HG03060 (cell line): ENCODE measurements at regions not wholly inside any gene's neighbourhood (a gene's known extent, or its start where the extent isn't known, plus 50 kb on each side); places are given as distances from the start of the nearest gene placed in this dataset.
"Not testable (repeated sequence)": the region's sequence is repeated elsewhere in the genome, so short reads cannot be mapped to it uniquely, and the experiment has no call there.

ENCODE experiments used
- ATAC-seq: cut with Tn5 transposase; IDR thresholded peaks from one replicate; pipeline ENCODE4 v1.9.1; 2021; ENCODE audit warnings: low read depth, moderate number of reproducible peaks; ENCODE audit not compliant: unreplicated experiment

DNA sequence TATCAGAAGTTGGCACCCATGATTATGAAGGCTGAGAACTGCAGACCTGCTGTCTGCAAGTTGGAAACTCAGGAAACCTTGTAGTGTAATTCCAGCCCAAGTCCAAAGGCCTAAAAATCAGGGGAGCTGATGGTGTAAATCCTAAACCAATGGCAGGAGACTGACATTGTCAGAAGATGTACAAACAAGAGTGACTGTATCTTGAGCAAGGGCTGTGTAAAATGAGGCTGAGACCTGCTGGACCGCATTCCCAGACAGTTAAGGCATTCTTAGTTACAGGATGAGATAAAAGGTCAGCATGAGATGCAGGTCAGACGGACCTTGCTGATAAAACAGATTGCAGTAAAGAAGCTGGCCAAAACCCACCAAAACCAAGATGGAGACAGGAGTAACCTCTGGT, 147.7 kb downstream of the COG6 start:
- no peak for ATAC-seq

DNA sequence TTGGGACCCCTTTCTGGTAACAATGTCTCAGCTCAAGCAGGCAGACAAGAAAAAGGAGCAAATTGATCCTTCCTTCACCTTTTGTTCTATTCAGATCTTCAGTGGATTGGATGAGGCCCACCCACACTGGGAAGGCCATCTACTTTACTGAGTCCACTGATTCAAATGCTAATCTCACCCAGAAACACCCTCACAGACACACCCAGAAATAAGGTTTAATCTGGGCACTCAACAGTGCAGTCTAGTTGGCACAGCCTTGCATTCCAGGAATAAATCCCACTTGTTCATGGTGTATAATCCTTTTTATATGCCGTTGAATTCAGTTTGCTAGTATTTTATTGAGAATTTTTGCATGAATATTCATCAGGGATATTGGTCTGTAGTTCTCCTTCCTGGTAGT, 148.4 kb downstream of the COG6 start:
- ATAC-seq = no peak

DNA sequence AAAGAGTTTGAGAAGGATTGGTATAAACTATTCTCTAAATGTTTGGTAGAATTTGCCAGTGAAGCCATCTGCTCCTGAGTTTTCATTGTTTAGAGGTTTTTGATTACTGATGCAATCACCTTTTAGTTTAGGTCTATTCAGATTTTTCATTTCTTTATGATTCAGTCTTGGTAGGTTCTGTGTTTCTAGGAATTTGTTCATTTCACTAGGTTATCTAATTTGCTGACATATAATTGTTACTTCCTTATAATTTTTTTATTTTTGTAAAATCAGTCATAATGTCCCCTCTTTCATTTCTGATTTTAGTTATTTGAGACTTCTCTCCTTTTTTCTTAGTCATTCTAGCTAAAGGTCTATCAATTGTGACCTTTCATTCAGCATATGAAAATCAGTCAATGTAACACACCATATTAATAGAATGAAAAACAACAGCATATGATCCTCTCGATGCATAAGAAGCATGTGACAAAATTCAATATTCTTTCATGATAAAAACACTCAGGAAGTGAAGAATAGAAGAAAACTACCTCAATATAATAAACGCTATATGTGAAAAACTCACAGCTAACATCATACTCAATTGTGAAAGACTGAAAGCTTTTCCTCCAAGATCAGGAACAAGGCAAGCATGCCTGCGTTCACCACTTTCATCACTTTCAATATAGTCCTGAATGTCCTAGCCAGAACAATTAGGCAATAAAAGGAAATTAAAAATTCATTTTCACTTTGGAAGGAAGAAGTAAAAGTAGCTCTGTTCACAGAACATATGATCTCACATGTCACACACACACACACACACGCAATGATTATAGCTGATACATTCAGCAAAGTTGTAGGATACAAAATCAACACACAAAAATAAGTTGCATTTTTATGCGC, 149.1 kb downstream of the COG6 start:
- ATAC-seq = no peak

- no peak for ATAC-seq
Observed at GRCh38 chr13:39809466-39809865, 154.0 kb downstream of the COG6 start.

GRCh38 chr13:39810091-39810877, 154.8 kb downstream of the COG6 start:
- ATAC-seq = no peak

- no peak for ATAC-seq
Observed at GRCh38 chr13:39811051-39811450, 155.6 kb downstream of the COG6 start.

DNA sequence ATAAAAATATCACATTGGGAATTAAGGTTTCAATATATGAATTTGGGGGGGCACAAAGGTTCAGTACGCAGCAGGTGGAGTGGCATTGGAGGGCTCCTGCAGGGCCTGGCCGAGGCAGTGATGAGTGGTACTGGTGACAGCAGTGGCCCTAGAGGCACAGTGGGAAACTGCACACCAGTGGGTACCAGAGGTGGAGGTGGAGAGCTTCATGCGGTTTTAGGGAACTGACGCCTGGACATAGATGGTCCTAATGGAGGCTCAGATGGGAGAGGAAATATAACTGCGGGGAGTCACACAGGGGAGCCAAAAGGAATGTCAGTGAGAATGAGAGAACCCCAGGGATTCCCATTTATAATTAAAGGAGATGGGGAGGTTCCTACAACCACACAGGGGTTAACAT, 156.2 kb downstream of the COG6 start:
- no peak for ATAC-seq

DNA sequence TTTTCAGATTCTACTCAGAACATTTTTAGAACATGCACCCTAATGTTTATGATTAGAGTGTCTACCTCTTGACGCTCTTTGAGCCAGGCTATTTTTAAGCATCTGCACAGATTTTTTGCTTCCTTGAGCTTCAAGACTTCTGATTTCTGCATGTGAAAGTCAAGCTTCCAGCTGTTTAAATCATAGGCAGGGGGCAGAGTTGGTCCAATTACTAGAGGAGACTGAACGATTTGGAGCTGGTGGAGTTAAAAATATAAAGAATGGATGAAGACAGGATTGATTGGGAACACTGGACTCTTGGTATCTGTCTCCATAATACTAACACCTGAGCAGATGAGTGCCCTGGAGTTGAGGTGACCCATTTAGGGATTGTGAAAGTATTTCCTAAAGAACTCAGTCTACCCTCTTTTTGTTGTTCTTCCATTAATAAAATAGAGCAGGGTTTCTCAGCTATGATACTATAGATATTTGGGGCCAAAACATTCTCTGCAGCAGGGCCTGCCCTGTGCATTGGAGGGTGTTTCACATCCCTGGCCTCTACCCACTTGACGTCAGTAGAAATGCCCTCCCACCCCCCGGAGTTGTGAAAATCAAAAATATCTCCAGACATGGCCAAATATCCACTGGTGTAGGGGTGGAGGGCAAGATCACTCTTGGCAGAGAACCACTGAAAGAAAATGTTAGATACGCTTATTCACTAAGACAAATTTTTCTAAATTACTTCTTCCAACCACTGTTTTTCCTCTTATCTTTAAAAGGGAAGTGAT, 160.1 kb downstream of the COG6 start:
- ATAC-seq = no peak

GRCh38 chr13:39816936-39817335, 161.5 kb downstream of the COG6 start:
- ATAC-seq = no peak

DNA sequence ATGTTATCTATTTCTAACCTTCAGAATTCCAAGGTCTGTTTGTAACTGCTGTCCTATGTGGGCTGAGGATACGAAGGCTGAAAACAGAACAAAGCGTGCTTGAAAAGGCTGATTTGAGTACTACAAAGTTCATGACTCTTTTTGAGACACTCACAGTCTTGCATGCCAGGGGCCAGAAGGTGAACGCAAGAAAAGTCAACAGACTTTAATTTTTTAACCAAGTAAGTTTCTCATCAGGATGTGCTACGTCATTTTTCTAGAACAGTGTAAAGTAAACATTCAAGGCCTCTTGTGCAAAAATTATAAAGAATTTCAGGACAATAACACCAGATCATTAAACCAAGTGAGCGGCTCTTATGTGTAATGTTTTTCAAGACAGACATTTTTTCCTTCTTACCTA, 163.5 kb downstream of the COG6 start:
- no peak for ATAC-seq

- ATAC-seq = no peak
Observed at GRCh38 chr13:39820606-39821005, 165.1 kb downstream of the COG6 start.

DNA sequence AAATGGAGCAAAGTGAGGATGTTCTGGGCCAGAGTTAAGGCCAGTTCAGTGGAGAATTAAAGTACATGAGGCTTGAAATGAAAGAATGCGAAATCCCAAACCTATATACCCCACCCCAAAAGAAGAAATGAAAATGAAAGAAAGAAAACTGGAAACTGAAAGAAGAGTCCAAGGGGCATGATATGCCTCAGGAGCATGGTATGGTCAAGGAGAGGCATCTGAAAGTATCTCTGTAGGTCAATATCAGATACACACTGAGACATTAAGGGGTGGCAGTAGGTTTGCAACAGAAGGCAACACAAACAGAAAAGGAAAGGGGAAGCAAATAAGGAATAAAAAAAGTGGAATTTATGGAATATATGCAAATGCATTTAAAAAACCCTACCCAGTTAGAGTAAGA, 166.5 kb downstream of the COG6 start:
- ATAC-seq = no peak

DNA sequence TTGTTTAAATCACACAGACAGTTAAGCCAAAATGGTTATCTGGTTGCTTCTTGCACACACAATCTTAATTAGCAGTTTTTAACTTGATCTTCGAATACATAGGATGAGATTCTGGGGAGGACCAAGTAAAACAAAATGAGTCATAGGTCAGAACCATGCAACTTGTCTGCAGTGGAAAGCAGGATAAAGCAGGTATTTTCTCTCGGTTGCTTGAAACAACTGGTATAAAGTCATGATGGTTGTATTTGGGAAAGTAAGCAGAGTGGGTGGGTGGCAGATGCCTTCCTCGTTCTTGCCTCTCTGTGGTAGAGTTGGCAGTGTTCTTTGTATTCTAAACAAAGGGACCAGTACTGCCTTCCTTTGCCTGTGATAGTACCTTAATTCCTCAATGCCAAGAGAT, 167.0 kb downstream of the COG6 start:
- ATAC-seq = no peak

DNA sequence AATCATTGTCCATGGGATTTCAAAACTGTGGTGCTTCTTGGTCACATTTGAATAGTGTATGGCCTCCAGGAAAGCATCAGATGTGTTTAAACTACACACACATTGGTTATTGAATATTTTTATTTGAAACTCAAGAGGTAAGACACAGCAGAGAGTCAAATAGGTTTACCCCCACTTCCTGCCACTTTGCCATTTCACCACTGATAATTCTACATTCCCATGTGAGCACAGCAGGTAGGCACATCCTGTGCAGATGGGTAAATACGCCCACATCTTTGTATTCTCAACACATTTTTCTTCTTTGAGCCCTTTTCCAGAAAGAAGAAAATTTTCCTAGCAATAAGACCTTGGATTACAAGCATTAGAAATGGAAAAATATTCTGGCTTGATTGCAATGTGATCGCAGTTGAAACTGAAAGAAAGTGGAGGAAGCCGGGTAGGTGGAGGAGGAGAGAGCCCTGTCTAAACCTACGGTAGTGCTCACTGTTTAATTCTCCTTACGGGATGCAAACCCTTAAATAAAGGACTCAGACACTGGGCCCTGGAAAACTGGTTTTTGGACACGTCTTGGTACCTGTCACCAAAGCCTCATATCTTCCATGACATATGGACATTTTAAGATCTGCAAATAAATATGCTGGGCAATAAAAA, 167.7 kb downstream of the COG6 start:
- no peak for ATAC-seq

DNA sequence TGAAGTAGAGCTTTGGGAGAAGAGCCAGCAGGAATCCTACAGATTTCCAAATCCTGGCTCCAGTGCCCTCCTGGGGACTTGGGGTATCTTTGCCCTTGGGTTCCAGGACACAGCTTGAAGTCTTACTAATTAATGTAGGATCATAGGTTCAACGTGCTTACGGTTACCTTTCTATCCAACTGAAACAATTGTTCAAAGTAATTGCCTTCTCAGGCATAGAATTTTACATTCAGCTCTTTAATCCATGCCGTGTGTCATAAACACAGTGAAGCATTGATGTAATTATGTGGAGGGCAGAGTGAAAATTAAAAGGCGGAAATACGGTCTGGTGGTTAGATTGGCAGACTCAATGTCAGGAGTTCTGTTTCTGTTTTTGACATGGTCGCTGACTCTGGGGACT, 170.4 kb downstream of the COG6 start:
- no peak for ATAC-seq

GRCh38 chr13:39835253-39835652, 179.8 kb downstream of the COG6 start:
- no peak for ATAC-seq

DNA sequence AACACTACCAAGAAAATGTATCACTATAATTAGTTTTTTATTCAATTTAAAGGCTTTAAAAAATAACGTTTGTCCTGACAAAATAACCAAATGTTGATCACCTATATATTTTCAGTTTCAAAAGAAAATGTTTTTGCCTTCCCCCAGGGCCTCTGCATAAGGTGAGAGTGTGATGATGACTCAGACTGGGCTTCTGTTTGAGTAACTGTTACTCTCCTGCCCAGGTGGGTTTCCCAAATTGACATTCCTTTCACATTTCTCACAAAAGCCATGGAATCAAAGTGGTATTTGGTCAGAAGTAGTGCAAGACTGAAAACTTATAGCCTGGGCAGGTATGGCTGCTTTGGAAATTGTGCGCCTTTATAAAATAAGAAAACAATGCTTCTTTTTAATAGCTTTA, 180.6 kb downstream of the COG6 start:
- ATAC-seq = no peak

- ATAC-seq = not testable (repeated sequence)
Observed at GRCh38 chr13:39837866-39838265, 182.4 kb downstream of the COG6 start.

GRCh38 chr13:39840201-39840600, 184.7 kb downstream of the COG6 start:
- ATAC-seq = no peak

DNA sequence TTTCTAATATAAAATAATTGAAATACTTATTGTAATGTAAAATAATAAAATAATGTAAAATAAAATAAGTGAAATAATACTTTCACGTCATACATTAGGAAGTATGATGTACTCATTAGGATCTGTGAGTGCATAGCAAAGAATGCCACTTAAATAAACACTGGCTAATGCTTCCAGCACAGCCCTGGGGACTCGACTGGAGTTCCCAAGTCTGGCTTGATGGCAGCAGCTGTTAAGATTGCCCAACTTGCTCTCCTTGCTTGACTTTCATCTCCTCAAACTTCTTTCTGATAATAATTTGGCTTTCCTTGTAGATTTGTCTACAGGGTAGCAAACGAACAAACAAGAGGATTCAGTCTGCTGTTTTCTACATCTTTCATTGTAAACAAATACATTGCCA, 191.9 kb downstream of the COG6 start:
- ATAC-seq = no peak

GRCh38 chr13:39855236-39855635, 199.8 kb downstream of the COG6 start:
- no peak for ATAC-seq
